ENCODE measurements at regions not wholly inside any gene's neighbourhood (a gene's known extent, or its start where the extent isn't known, plus 50 kb on each side); places are given as distances from the start of the nearest gene placed in this dataset.

DNA sequence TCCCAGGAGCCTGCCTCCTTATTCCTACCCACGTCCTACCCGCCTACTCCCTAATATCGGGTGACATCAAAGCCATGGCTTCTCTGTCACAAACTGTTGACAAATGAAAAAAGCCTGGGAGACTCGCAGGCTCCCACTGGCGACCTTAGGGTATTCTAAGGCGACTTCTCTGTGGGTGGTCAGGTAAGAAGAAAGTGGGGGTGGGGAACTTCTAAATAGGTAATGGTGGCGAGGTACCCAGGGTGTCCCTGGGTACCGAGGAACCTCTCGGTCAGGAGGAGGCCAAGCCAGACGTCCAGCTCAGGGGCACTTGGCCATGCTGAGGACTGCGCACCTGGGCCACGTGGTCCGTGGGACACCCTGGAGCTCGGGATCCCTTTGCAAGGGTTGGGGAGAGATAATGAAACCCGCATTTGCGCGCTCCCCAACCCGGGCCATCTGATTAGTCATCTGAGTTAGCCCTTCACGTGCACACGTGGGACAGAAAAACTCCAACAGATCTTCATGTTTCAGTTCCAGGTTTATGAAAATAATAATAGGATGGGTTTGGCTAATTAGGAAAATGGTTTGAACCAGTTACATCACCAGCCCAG is 78.2 kb downstream of the NR2F2 start:
- DNase-seq (ENCODE audit: low read depth, low spot score) (no peak), FAIRE-seq (no peak)
- H3K4me1 ChIP-seq (ENCODE audit: control insufficient read depth, extremely low read depth, insufficient read depth, low read length) = peaks cover 8% of the 10 kb centered on the region
- peak overlapping the region; percentile 82 for H3K4me2 ChIP-seq (ENCODE audit: insufficient read depth, low read length)
- H3K9me1 ChIP-seq (replicated peaks; ENCODE audit: control insufficient read depth, extremely low read depth, insufficient read depth, low read length) = no peaks in the 10 kb centered on the region
- no peaks in the 10 kb centered on the region for H3K36me3 ChIP-seq (ENCODE audit: control insufficient read depth in 2 of 2, extremely low read depth in 1 of 2, insufficient read depth in 2 of 2, low read length in 2 of 2)
- H3K27me3 ChIP-seq (ENCODE audit: control insufficient read depth in 2 of 2, insufficient read depth in 2 of 2, low read length in 2 of 2) = peaks cover 25 to 48% of the 10 kb centered on the region in 2 experiments
- no peak overlapping the region for H3K27ac ChIP-seq (ENCODE audit: insufficient read depth, low read depth, low read length)
- H4K20me1 ChIP-seq (replicated peaks; ENCODE audit: control insufficient read depth, extremely low read depth, insufficient read depth, low read length) = no peaks in the 10 kb centered on the region
- dilution Hi-C loops (cut with MboI; ENCODE audit: extremely low pct_ligation_motif_present, low sequenced_read_pairs) (no loop called here), intact Hi-C loops (cut with micrococcal nuclease) (no loop called here)
- H3K9me3 ChIP-seq (replicated peaks; ENCODE audit: control insufficient read depth, insufficient read depth, low read length) = no peaks in the 10 kb centered on the region
- ChIA-PET POLR2A (no interaction called here), CTCF (no interaction called here)
- no peak overlapping the region for H2AFZ ChIP-seq (ENCODE audit: low read depth, low read length)
- TF ChIP-seq, protein P1, sequence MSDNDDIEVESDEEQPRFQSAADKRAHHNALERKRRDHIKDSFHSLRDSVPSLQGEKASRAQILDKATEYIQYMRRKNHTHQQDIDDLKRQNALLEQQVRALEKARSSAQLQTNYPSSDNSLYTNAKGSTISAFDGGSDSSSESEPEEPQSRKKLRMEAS (IDR thresholded peaks at IDR 0.05; ENCODE audit: insufficient read depth, insufficient read length) = no peak
- TF ChIP-seq JUN (IDR thresholded peaks at IDR 0.05; ENCODE audit: borderline replicate concordance, insufficient read depth, insufficient read length, low read depth) (no peak), POLR2A (IDR thresholded peaks at IDR 0.05; ENCODE audit: low read depth, low read length) (no peak), POLR2AphosphoS5 (IDR thresholded peaks at IDR 0.05; ENCODE audit: insufficient read depth, low read depth, low read length) (no peak), FOS (IDR thresholded peaks at IDR 0.05; ENCODE audit: borderline replicate concordance, insufficient read depth, low read length) (no peak), GATA2 (IDR thresholded peaks at IDR 0.05; ENCODE audit: insufficient read depth, insufficient read length, low read depth, low read length) (no peak), MYC (IDR thresholded peaks at IDR 0.05; ENCODE audit: low read depth, low read length) (no peak)
- no peak overlapping the region for H3K4me3 ChIP-seq (replicated peaks in 1 of 3; ENCODE audit: insufficient read depth in 1 of 3, low read depth in 1 of 3, low read length in 3 of 3)
- BruUV-seq (replicated peaks) = no TSS peak
- H3K9ac ChIP-seq (replicated peaks; ENCODE audit: extremely low read depth, insufficient read depth, low read length) = no peak overlapping the region
- no peaks in the 10 kb centered on the region for H3K79me2 ChIP-seq (ENCODE audit: control insufficient read depth, insufficient read depth, low read length)

Measured in endothelial cell of umbilical vein (primary cell).